ENCODE measurements at regions not wholly inside any gene's neighbourhood (a gene's known extent, or its start where the extent isn't known, plus 50 kb on each side); places are given as distances from the start of the nearest gene placed in this dataset.

GRCh38 chr11:122422682-122423081, 232.8 kb upstream of the UBASH3B start:
- no peak overlapping the region for H3K27ac ChIP-seq (ENCODE audit: insufficient read depth, low read length)
- H3K9ac ChIP-seq (ENCODE audit: low read depth, low read length) = no peak overlapping the region
- H3K4me1 ChIP-seq (ENCODE audit: control insufficient read depth, insufficient read depth, low read length) = peaks cover 2% of the 10 kb centered on the region; the same call in 1 of the 2 replicates
- DNase-seq = peak; percentile 31
- H3K79me1 ChIP-seq (ENCODE audit: low read depth in 1 of 2, low read length in 2 of 2) = no peaks in the 10 kb centered on the region; a peak in 1 of 4 replicates
- H3K27me3 ChIP-seq (ENCODE audit: control insufficient read depth, insufficient read depth, low read length) = peaks cover 4% of the 10 kb centered on the region; the same call in 1 of the 2 replicates
- no peak overlapping the region for H4K5ac ChIP-seq (ENCODE audit: low read depth, low read length)
- H3K9me1 ChIP-seq (ENCODE audit: insufficient read depth, low read length) = no peaks in the 10 kb centered on the region
- no peak overlapping the region for H2BK120ac ChIP-seq (ENCODE audit: low read depth, low read length)
- no peak; the same call in 1 of the 2 replicates for ATAC-seq (ENCODE audit: low read depth)
- BruUV-seq (replicated peaks) = no TSS peak
- no peak overlapping the region for H2AFZ ChIP-seq (replicated peaks; ENCODE audit: low read length, poor library complexity)
- H4K8ac ChIP-seq (ENCODE audit: low read depth in 2 of 2, low read length in 2 of 2) = no peak overlapping the region
- in situ Hi-C loops (cut with MboI; ENCODE audit: low sequenced_read_pairs) (no loop called here), intact Hi-C loops (cut with micrococcal nuclease) (no loop called here), dilution Hi-C loops (cut with HindIII; ENCODE audit: low sequenced_read_pairs, unreplicated experiment) (no loop called here)
- H3K4me3 ChIP-seq (ENCODE audit: insufficient read depth, low read depth, low read length) = peak overlapping the region; percentile 19; the same call in 1 of the 2 replicates
- no peak for TF ChIP-seq RFX5 (IDR thresholded peaks at IDR 0.05; ENCODE audit: low read depth, low read length)
- no peak for TF ChIP-seq CEBPB (IDR thresholded peaks at IDR 0.05; ENCODE audit: low read depth, low read length)
- no peak for TF ChIP-seq POLR2A (IDR thresholded peaks at IDR 0.05; ENCODE audit: low read depth, low read length)
- TF ChIP-seq MXI1 (IDR thresholded peaks at IDR 0.05; ENCODE audit: borderline replicate concordance, low read depth, low read length) = no peak
- TF ChIP-seq SMC3 (IDR thresholded peaks at IDR 0.05; ENCODE audit: low read depth, low read length) = no peak
- TF ChIP-seq ELK1 (IDR thresholded peaks at IDR 0.05; ENCODE audit: borderline replicate concordance, low read depth, low read length) = no peak
- TF ChIP-seq CHD1 (IDR thresholded peaks at IDR 0.05; ENCODE audit: low read depth, low read length) = no peak
- no peak for TF ChIP-seq USF2 (IDR thresholded peaks at IDR 0.05; ENCODE audit: low read depth, low read length)
- no peak for TF ChIP-seq NFE2L2 (IDR thresholded peaks at IDR 0.05; ENCODE audit: low read depth, low read length)
- no peak for TF ChIP-seq FOS (IDR thresholded peaks at IDR 0.05; ENCODE audit: low read depth, low read length)
- TF ChIP-seq MAZ (IDR thresholded peaks at IDR 0.05; ENCODE audit: borderline replicate concordance, low read depth, low read length) = no peak
- no peak for TF ChIP-seq CTCF (conservative IDR thresholded peaks at IDR 0.05; ENCODE audit: low read depth, low read length)
- no peak for TF ChIP-seq RCOR1 (IDR thresholded peaks at IDR 0.05; ENCODE audit: insufficient replicate concordance, low read length)
- TF ChIP-seq RAD21 (IDR thresholded peaks at IDR 0.05; ENCODE audit: low read length) = no peak
- TF ChIP-seq BHLHE40 (IDR thresholded peaks at IDR 0.05; ENCODE audit: low read depth, low read length) = no peak
- TF ChIP-seq MAFK (IDR thresholded peaks at IDR 0.05; ENCODE audit: low read depth, low read length) = no peak
- no peaks in the 10 kb centered on the region for H4K20me1 ChIP-seq (ENCODE audit: insufficient read depth, low read length)
- ChIA-PET CTCF (no interaction called here), POLR2A (ENCODE audit: unreplicated experiment) (no interaction called here)
- no CpG with 5 or more reads among the region's 4 CpGs for WGBS, 2 experiments (ENCODE audit: extremely low coverage in 2 of 2, insufficient read length in 1 of 2)
- no peak overlapping the region for H3K18ac ChIP-seq (ENCODE audit: low read depth, low read length)
- no peak overlapping the region for H2BK15ac ChIP-seq (ENCODE audit: low read depth, low read length)
- no peak overlapping the region for H3K4ac ChIP-seq (ENCODE audit: low read depth, low read length)
- H3K56ac ChIP-seq (ENCODE audit: extremely low read depth, insufficient read depth, low read length) = no peak overlapping the region
- H2BK20ac ChIP-seq (ENCODE audit: low read depth, low read length) = no peak overlapping the region
- H2AK5ac ChIP-seq (ENCODE audit: low read depth, low read length) = no peak overlapping the region
- H3K36me3 ChIP-seq (ENCODE audit: control insufficient read depth, insufficient read depth, low read length) = no peaks in the 10 kb centered on the region
- no peak overlapping the region for H3K14ac ChIP-seq (replicated peaks; ENCODE audit: low read depth, low read length)
- no peaks in the 10 kb centered on the region for H3K9me3 ChIP-seq (ENCODE audit: control insufficient read depth, insufficient read depth, low read length)
- H3K23ac ChIP-seq (ENCODE audit: low read depth, low read length) = no peak overlapping the region
- no peak overlapping the region for H3K4me2 ChIP-seq (ENCODE audit: low read depth, low read length)
- H2AK9ac ChIP-seq (replicated peaks; ENCODE audit: low read depth, low read length, poor library complexity) = no peak overlapping the region
- no peak overlapping the region for H2BK5ac ChIP-seq (ENCODE audit: low read depth, low read length, poor library complexity, severe bottlenecking)
- H4K91ac ChIP-seq (ENCODE audit: insufficient read depth, low read depth, low read length) = no peak overlapping the region; the same call in 1 of the 2 replicates
